Activated naive CD8-positive, alpha-beta T cell treated with anti-CD3 and anti-CD28 coated beads, Interleukin-2, amount 10 ng/mL, durations not matched to agents 7 days and 5 days (primary cell): ENCODE measurements at regions not wholly inside any gene's neighbourhood (a gene's known extent, or its start where the extent isn't known, plus 50 kb on each side); places are given as distances from the start of the nearest gene placed in this dataset.
A peak's percentile ranks its signal among the peaks of the same experiment; 100 is the strongest.
"Not testable (repeated sequence)": the region's sequence is repeated elsewhere in the genome, so short reads cannot be mapped to it uniquely, and the experiment has no call there.

Source experiments
- ATAC-seq: fragments of 150-1000 bp; cut with Tn5 transposase; one replicate; pipeline ENCODE4 v1.10.0; 2021; ENCODE audit warnings: low read depth, moderate library complexity
- POLR2A ChIA-PET: fragments of 350-600 bp; sonication (Branson Sonifier 250); formaldehyde crosslinking; loops from one replicate; lab custom pipeline; 2021; ENCODE audit warnings: antibody characterized with exemption; lab: Charles Lee
- DNase-seq: peaks from one replicate; pipeline ENCODE4 v3.0.0; 2021
- H3K27ac Mint-ChIP-seq: one replicate; pipeline ENCODE4 v1.8.0; 2022; ENCODE audit warnings: mild to moderate bottlenecking, mixed read lengths
- H3K27me3 Mint-ChIP-seq: one replicate; pipeline ENCODE4 v1.8.0; 2022; ENCODE audit warnings: mild to moderate bottlenecking, moderate library complexity, mixed read lengths
- H3K36me3 Mint-ChIP-seq: one replicate; pipeline ENCODE4 v1.8.0; 2021; ENCODE audit warnings: mild to moderate bottlenecking, mixed read lengths
- H3K4me1 Mint-ChIP-seq: one replicate; pipeline ENCODE4 v1.8.0; 2021; ENCODE audit warnings: mixed read lengths
- H3K4me3 Mint-ChIP-seq: one replicate; pipeline ENCODE4 v1.8.0; 2022; ENCODE audit warnings: mild to moderate bottlenecking, moderate library complexity, mixed read lengths
- H3K9me3 Mint-ChIP-seq: one replicate; pipeline ENCODE4 v1.8.0; 2021; ENCODE audit warnings: mixed read lengths

GRCh38 chr16:50451951-50452508 lies 83.2 kb upstream of the BRD7 start:
- DNase-seq (no peak), ATAC-seq (no peak)
- Mint-ChIP-seq H3K4me3 (no peak overlapping the region), H3K27ac (no peak overlapping the region), H3K4me1 (peaks cover under 1% of the 10 kb centered on the region), H3K27me3 (no peaks in the 10 kb centered on the region), H3K9me3 (no peaks in the 10 kb centered on the region), H3K36me3 (no peaks in the 10 kb centered on the region)
- POLR2A ChIA-PET: no interaction called here

GRCh38 chr16:50450957-50451356 lies 82.2 kb upstream of the BRD7 start:
- no peaks in the 10 kb centered on the region for H3K27me3 Mint-ChIP-seq
- DNase-seq (no peak), ATAC-seq (no peak)
- no peaks in the 10 kb centered on the region for H3K9me3 Mint-ChIP-seq
- H3K4me1 Mint-ChIP-seq: no peaks in the 10 kb centered on the region
- H3K36me3 Mint-ChIP-seq: no peaks in the 10 kb centered on the region
- no peak overlapping the region for H3K4me3 Mint-ChIP-seq
- POLR2A ChIA-PET: no interaction called here
- no peak overlapping the region for H3K27ac Mint-ChIP-seq

GRCh38 chr16:50449800-50450199 lies 81.0 kb upstream of the BRD7 start:
- ATAC-seq: no peak
- H3K4me1 Mint-ChIP-seq: no peaks in the 10 kb centered on the region
- H3K27me3 Mint-ChIP-seq: no peaks in the 10 kb centered on the region
- H3K4me3 Mint-ChIP-seq: no peak overlapping the region
- no peaks in the 10 kb centered on the region for H3K9me3 Mint-ChIP-seq
- H3K36me3 Mint-ChIP-seq: no peaks in the 10 kb centered on the region
- no peak overlapping the region for H3K27ac Mint-ChIP-seq
- DNase-seq: peak; percentile 2
- POLR2A ChIA-PET: interaction anchor here (0.6 kb wide), 1 partner anchor 336 kb away, joined by 3 read pairs; no protein-coding TSS in a partner anchor

GRCh38 chr16:50448981-50449380 lies 80.2 kb upstream of the BRD7 start:
- Mint-ChIP-seq H3K36me3 (no peaks in the 10 kb centered on the region), H3K4me1 (no peaks in the 10 kb centered on the region), H3K9me3 (no peaks in the 10 kb centered on the region), H3K27ac (no peak overlapping the region), H3K27me3 (peaks cover 3% of the 10 kb centered on the region), H3K4me3 (no peak overlapping the region)
- DNase-seq: no peak
- no peak for ATAC-seq
- POLR2A ChIA-PET: no interaction called here

- Mint-ChIP-seq H3K36me3 (no peaks in the 10 kb centered on the region), H3K27ac (no peak overlapping the region), H3K9me3 (no peaks in the 10 kb centered on the region), H3K27me3 (peaks cover 5% of the 10 kb centered on the region), H3K4me1 (no peaks in the 10 kb centered on the region), H3K4me3 (no peak overlapping the region)
- no peak for ATAC-seq
- POLR2A ChIA-PET: no interaction called here
- no peak for DNase-seq
Measured at GRCh38 chr16:50448522-50448921, 79.7 kb upstream of the BRD7 start.

GRCh38 chr16:50447386-50447785 lies 78.6 kb upstream of the BRD7 start:
- H3K4me1 Mint-ChIP-seq, ATAC-seq, H3K9me3 Mint-ChIP-seq, H3K27ac Mint-ChIP-seq, POLR2A ChIA-PET, H3K27me3 Mint-ChIP-seq, H3K36me3 Mint-ChIP-seq, H3K4me3 Mint-ChIP-seq: not testable (repeated sequence)
- peak; percentile 5 for DNase-seq

- Mint-ChIP-seq H3K27me3 (peaks cover 5% of the 10 kb centered on the region), H3K36me3 (no peaks in the 10 kb centered on the region), H3K4me3 (no peak overlapping the region), H3K9me3 (peaks cover 3% of the 10 kb centered on the region), H3K4me1 (no peaks in the 10 kb centered on the region), H3K27ac (no peak overlapping the region)
- DNase-seq: peak; percentile 4
- POLR2A ChIA-PET: no interaction called here
- no peak for ATAC-seq
Measured at GRCh38 chr16:50446861-50447260, 78.1 kb upstream of the BRD7 start.

- Mint-ChIP-seq H3K27ac (no peak overlapping the region), H3K36me3 (no peaks in the 10 kb centered on the region), H3K4me3 (no peak overlapping the region), H3K27me3 (peaks cover 5% of the 10 kb centered on the region), H3K4me1 (no peaks in the 10 kb centered on the region), H3K9me3 (peaks cover 3% of the 10 kb centered on the region)
- ATAC-seq (no peak), DNase-seq (no peak)
- POLR2A ChIA-PET: no interaction called here
Measured at GRCh38 chr16:50445621-50446555, 77.1 kb upstream of the BRD7 start.

GRCh38 chr16:50444526-50444925 lies 75.7 kb upstream of the BRD7 start:
- ATAC-seq: no peak
- no peak overlapping the region for H3K27ac Mint-ChIP-seq
- no peaks in the 10 kb centered on the region for H3K4me1 Mint-ChIP-seq
- no peak overlapping the region for H3K4me3 Mint-ChIP-seq
- H3K36me3 Mint-ChIP-seq: no peaks in the 10 kb centered on the region
- H3K9me3 Mint-ChIP-seq: peaks cover 11% of the 10 kb centered on the region
- H3K27me3 Mint-ChIP-seq: peaks cover 5% of the 10 kb centered on the region
- DNase-seq: no peak
- POLR2A ChIA-PET: no interaction called here

GRCh38 chr16:50442221-50442620 lies 73.4 kb upstream of the BRD7 start:
- no peaks in the 10 kb centered on the region for H3K36me3 Mint-ChIP-seq
- H3K27ac Mint-ChIP-seq: no peak overlapping the region
- H3K4me1 Mint-ChIP-seq: no peaks in the 10 kb centered on the region
- H3K27me3 Mint-ChIP-seq: peaks cover 5% of the 10 kb centered on the region
- DNase-seq (no peak), ATAC-seq (no peak)
- H3K4me3 Mint-ChIP-seq: no peak overlapping the region
- POLR2A ChIA-PET: no interaction called here
- peaks cover 19% of the 10 kb centered on the region for H3K9me3 Mint-ChIP-seq

GRCh38 chr16:50441486-50442157 lies 72.8 kb upstream of the BRD7 start:
- ATAC-seq (no peak), DNase-seq (no peak)
- Mint-ChIP-seq H3K4me1 (no peaks in the 10 kb centered on the region), H3K27ac (no peak overlapping the region), H3K27me3 (peaks cover 5% of the 10 kb centered on the region), H3K36me3 (no peaks in the 10 kb centered on the region), H3K9me3 (peaks cover 19% of the 10 kb centered on the region), H3K4me3 (no peak overlapping the region)
- POLR2A ChIA-PET: no interaction called here

GRCh38 chr16:50440991-50441390 lies 72.2 kb upstream of the BRD7 start:
- H3K36me3 Mint-ChIP-seq: no peaks in the 10 kb centered on the region
- no peak overlapping the region for H3K27ac Mint-ChIP-seq
- peaks cover 19% of the 10 kb centered on the region for H3K9me3 Mint-ChIP-seq
- H3K4me3 Mint-ChIP-seq: no peak overlapping the region
- no peaks in the 10 kb centered on the region for H3K4me1 Mint-ChIP-seq
- DNase-seq (no peak), ATAC-seq (no peak)
- POLR2A ChIA-PET: no interaction called here
- H3K27me3 Mint-ChIP-seq: peaks cover 5% of the 10 kb centered on the region

- Mint-ChIP-seq H3K4me1 (no peaks in the 10 kb centered on the region), H3K27ac (no peak overlapping the region), H3K9me3 (peaks cover 19% of the 10 kb centered on the region), H3K36me3 (no peaks in the 10 kb centered on the region), H3K4me3 (no peak overlapping the region), H3K27me3 (peaks cover 5% of the 10 kb centered on the region)
- DNase-seq (no peak), ATAC-seq (no peak)
- POLR2A ChIA-PET: no interaction called here
Measured at GRCh38 chr16:50440531-50440930, 71.7 kb upstream of the BRD7 start.
